Duodenal mucosa (tissue), 2 donors: ENCODE measurements at regions not wholly inside any gene's neighbourhood (a gene's known extent, or its start where the extent isn't known, plus 50 kb on each side); places are given as distances from the start of the nearest gene placed in this dataset.

Experiments used
- H3K27ac ChIP-seq: one replicate; pipeline ENCODE4 v1.7.0; 2013; ENCODE audit warnings: low read depth, low read length
- H3K27me3 ChIP-seq, 2 donors: one replicate each; pipeline ENCODE4 v1.7.0; 2013; ENCODE audit warnings: low read length in 2 of 2, control low read depth in 1 of 2; ENCODE audit not compliant: insufficient read depth in 2 of 2, control insufficient read depth in 1 of 2
- H3K36me3 ChIP-seq, 2 donors: one replicate each; pipeline ENCODE4 v1.7.0; 2013; ENCODE audit warnings: low read length in 2 of 2, control low read depth in 1 of 2; ENCODE audit not compliant: insufficient read depth in 2 of 2, control insufficient read depth in 1 of 2
- H3K4me1 ChIP-seq, 2 donors: one replicate each; pipeline ENCODE4 v1.7.0; 2013; ENCODE audit warnings: low read length in 2 of 2, control low read depth in 1 of 2; ENCODE audit not compliant: insufficient read depth in 2 of 2, control insufficient read depth in 1 of 2
- H3K4me3 ChIP-seq, 2 donors: one replicate each; pipeline ENCODE4 v1.7.0; 2013; ENCODE audit warnings: low read length in 2 of 2, low read depth in 1 of 2
- H3K9ac ChIP-seq, 2 donors: one replicate each; pipeline ENCODE4 v1.7.0; 2013; ENCODE audit warnings: low read length in 2 of 2, low read depth in 1 of 2
- H3K9me3 ChIP-seq, 2 donors: one replicate each; pipeline ENCODE4 v1.7.0; 2013; ENCODE audit warnings: low read length in 2 of 2, control low read depth in 1 of 2; ENCODE audit not compliant: control insufficient read depth in 1 of 2

- H3K27me3 ChIP-seq = no peaks in the 10 kb centered on the region
- H3K9me3 ChIP-seq = no peaks in the 10 kb centered on the region
Observed at GRCh38 chr13:78364711-78365110, 238.6 kb downstream of the POU4F1 start.

GRCh38 chr13:78341032-78341431, 262.3 kb downstream of the POU4F1 start:
- Histone ChIP-seq H3K4me3 (no peak overlapping the region), H3K9ac (no peak overlapping the region), H3K27me3 (no peaks in the 10 kb centered on the region), H3K9me3 (no peaks in the 10 kb centered on the region), H3K27ac (no peak overlapping the region), H3K4me1 (no peaks in the 10 kb centered on the region), H3K36me3 (no peaks in the 10 kb centered on the region)

More at GRCh38 chr13:78364711-78365110, 238.6 kb downstream of the POU4F1 start:
- no peak overlapping the region for H3K27ac ChIP-seq
- H3K36me3 ChIP-seq = no peaks in the 10 kb centered on the region
- no peak overlapping the region for H3K4me3 ChIP-seq
- no peak overlapping the region for H3K9ac ChIP-seq
- H3K4me1 ChIP-seq = no peaks in the 10 kb centered on the region

- Histone ChIP-seq H3K9ac (no peak overlapping the region), H3K36me3 (no peaks in the 10 kb centered on the region), H3K9me3 (no peaks in the 10 kb centered on the region), H3K27ac (no peak overlapping the region), H3K27me3 (no peaks in the 10 kb centered on the region), H3K4me1 (no peaks in the 10 kb centered on the region), H3K4me3 (no peak overlapping the region)
Observed at GRCh38 chr13:78339927-78340326, 263.4 kb downstream of the POU4F1 start.

- H3K4me1 ChIP-seq = no peaks in the 10 kb centered on the region
- H3K36me3 ChIP-seq = no peaks in the 10 kb centered on the region
- H3K27ac ChIP-seq = no peak overlapping the region
- H3K9me3 ChIP-seq = no peaks in the 10 kb centered on the region
- H3K4me3 ChIP-seq = no peak overlapping the region
- no peak overlapping the region for H3K9ac ChIP-seq
- no peaks in the 10 kb centered on the region for H3K27me3 ChIP-seq
Observed at GRCh38 chr13:78334059-78334458, 269.3 kb downstream of the POU4F1 start.

GRCh38 chr13:78326633-78327032, 276.7 kb downstream of the POU4F1 start:
- Histone ChIP-seq H3K4me1 (no peaks in the 10 kb centered on the region), H3K27ac (no peak overlapping the region), H3K9ac (no peak overlapping the region), H3K4me3 (no peak overlapping the region), H3K36me3 (no peaks in the 10 kb centered on the region), H3K27me3 (no peaks in the 10 kb centered on the region), H3K9me3 (no peaks in the 10 kb centered on the region)

- Histone ChIP-seq H3K27ac (no peak overlapping the region), H3K27me3 (no peaks in the 10 kb centered on the region), H3K9me3 (no peaks in the 10 kb centered on the region), H3K9ac (no peak overlapping the region), H3K4me1 (no peaks in the 10 kb centered on the region), H3K36me3 (no peaks in the 10 kb centered on the region), H3K4me3 (no peak overlapping the region)
Observed at GRCh38 chr13:78325585-78325984, 277.8 kb downstream of the POU4F1 start.

- Histone ChIP-seq H3K9ac (no peak overlapping the region), H3K27ac (no peak overlapping the region), H3K4me1 (no peaks in the 10 kb centered on the region), H3K27me3 (no peaks in the 10 kb centered on the region), H3K9me3 (no peaks in the 10 kb centered on the region), H3K36me3 (no peaks in the 10 kb centered on the region), H3K4me3 (no peak overlapping the region)
Observed at GRCh38 chr13:78323848-78324247, 279.5 kb downstream of the POU4F1 start.

GRCh38 chr13:78323040-78323439, 280.3 kb downstream of the POU4F1 start:
- Histone ChIP-seq H3K36me3 (no peaks in the 10 kb centered on the region), H3K4me1 (no peaks in the 10 kb centered on the region), H3K9ac (no peak overlapping the region), H3K4me3 (no peak overlapping the region), H3K9me3 (no peaks in the 10 kb centered on the region), H3K27ac (no peak overlapping the region), H3K27me3 (no peaks in the 10 kb centered on the region)

- H3K9ac ChIP-seq = no peak overlapping the region
- no peak overlapping the region for H3K4me3 ChIP-seq
- no peaks in the 10 kb centered on the region for H3K4me1 ChIP-seq
- no peaks in the 10 kb centered on the region for H3K9me3 ChIP-seq
- H3K27me3 ChIP-seq = no peaks in the 10 kb centered on the region
- no peak overlapping the region for H3K27ac ChIP-seq
- H3K36me3 ChIP-seq = no peaks in the 10 kb centered on the region
Observed at GRCh38 chr13:78319101-78319627, 284.2 kb downstream of the POU4F1 start.

- H3K4me1 ChIP-seq = no peaks in the 10 kb centered on the region
- H3K9me3 ChIP-seq = no peaks in the 10 kb centered on the region
- H3K4me3 ChIP-seq = no peak overlapping the region
- H3K9ac ChIP-seq = no peak overlapping the region
- H3K27ac ChIP-seq = no peak overlapping the region
- H3K27me3 ChIP-seq = no peaks in the 10 kb centered on the region
- no peaks in the 10 kb centered on the region for H3K36me3 ChIP-seq
Observed at GRCh38 chr13:78317030-78317429, 286.3 kb downstream of the POU4F1 start.
